ENCODE measurements at regions not wholly inside any gene's neighbourhood (a gene's known extent, or its start where the extent isn't known, plus 50 kb on each side); places are given as distances from the start of the nearest gene placed in this dataset.

DNA sequence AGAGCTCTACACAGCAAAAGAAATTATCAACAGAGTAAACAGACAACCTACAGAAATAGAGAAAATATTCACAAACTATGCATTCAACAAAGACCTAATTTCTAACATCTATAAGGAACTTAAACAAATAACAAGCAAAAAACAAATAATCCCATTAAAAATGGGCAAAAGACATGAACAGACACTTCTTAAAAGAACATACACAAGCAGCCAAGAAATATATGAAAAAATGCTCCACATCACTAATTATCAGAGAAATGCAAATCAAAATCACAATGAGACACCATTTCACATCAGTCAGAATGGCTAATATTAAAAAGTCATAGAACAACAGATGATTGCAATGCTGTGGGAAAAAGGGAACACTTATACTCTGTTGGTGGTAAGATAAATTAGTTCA is 100.7 kb upstream of the LGR5 start:
- H3K27ac ChIP-seq, result no peak overlapping the region
- TF ChIP-seq, protein P1, sequence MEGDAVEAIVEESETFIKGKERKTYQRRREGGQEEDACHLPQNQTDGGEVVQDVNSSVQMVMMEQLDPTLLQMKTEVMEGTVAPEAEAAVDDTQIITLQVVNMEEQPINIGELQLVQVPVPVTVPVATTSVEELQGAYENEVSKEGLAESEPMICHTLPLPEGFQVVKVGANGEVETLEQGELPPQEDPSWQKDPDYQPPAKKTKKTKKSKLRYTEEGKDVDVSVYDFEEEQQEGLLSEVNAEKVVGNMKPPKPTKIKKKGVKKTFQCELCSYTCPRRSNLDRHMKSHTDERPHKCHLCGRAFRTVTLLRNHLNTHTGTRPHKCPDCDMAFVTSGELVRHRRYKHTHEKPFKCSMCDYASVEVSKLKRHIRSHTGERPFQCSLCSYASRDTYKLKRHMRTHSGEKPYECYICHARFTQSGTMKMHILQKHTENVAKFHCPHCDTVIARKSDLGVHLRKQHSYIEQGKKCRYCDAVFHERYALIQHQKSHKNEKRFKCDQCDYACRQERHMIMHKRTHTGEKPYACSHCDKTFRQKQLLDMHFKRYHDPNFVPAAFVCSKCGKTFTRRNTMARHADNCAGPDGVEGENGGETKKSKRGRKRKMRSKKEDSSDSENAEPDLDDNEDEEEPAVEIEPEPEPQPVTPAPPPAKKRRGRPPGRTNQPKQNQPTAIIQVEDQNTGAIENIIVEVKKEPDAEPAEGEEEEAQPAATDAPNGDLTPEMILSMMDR (IDR thresholded peaks at IDR 0.05), result no peak
- TF ChIP-seq ZFX (IDR thresholded peaks at IDR 0.05; ENCODE audit: borderline replicate concordance), result no peak

DNA sequence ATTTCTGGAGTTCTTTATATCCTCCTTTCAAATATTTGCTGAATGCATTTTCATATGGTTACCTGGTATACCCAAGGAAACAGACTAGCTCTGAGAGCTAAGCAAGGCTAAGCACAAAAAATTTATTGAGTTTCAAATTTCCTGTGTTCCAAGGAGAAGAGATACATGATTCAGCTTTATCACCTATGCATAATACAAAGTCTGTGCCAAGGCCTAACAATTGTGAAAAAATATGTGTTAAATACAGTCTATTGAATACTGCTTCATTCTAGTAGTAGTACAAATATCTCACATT is 103.7 kb upstream of the LGR5 start:
- no peak overlapping the region for H3K27ac ChIP-seq
- TF ChIP-seq, protein P1 (IDR thresholded peaks at IDR 0.05), result no peak
- TF ChIP-seq ZFX (IDR thresholded peaks at IDR 0.05; ENCODE audit: borderline replicate concordance), result no peak

DNA sequence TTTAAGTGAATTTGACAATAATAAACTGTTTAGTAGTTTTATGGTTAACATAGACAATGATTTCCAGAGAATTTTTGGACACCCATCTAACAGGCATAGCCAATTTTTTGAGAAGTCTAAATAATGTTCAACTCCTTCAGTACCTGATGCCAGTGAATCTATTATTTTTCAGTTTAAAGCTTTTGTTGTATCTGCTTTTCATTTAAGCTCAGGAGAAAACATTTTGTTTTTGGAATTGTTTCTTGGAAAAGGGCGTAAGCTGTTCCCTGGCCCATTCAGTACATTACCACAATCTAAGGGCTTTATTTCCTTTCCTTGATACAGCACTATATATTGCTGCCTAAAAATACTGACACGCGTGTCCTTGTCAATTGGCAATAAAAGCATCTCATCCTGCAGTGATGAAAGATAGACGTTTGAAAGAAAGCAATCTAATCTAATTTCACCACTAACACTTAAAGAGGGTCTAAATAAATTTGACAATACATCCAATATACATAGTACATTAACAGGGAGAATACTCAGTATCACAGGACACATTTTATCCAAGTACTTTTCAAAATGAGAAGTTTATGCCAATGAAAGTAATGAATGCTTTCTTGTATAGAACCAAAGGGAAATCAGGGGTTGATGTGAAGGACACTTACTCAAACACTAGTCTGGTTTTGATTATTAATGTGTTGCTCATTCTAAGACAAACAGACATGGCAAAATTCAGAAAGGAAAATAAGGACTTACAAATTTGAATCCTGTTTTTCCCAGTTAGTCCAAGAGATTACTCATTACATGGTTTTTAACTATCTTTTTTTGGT is 104.2 kb upstream of the LGR5 start:
- TF ChIP-seq ZFX (IDR thresholded peaks at IDR 0.05; ENCODE audit: borderline replicate concordance), result no peak
- TF ChIP-seq, protein P1 (IDR thresholded peaks at IDR 0.05), result no peak

DNA sequence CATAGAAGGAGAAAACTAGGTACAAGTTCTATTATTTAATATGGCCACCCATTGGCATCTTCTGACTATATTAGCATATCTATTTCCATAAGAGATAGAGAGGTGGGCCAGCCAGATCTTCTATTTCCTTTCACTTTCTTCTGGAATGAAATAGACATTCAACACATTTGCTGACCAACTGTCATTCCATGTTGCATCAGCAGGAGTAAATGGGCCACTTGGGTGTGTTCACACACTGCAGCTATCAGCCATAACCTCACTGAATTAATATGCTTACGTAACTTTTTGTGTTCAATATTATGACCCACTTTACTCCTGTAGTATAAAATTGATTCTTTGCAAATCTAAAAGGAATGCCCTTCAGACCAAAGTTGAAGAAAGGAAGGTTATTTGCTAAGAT is 106.2 kb upstream of the LGR5 start:
- no peak overlapping the region for H3K27ac ChIP-seq
- TF ChIP-seq, protein P1 (IDR thresholded peaks at IDR 0.05), result no peak
- TF ChIP-seq ZFX (IDR thresholded peaks at IDR 0.05; ENCODE audit: borderline replicate concordance), result no peak

More for the DNA sequence above, 104.2 kb upstream of the LGR5 start:
- H3K27ac ChIP-seq, result no peak overlapping the region

DNA sequence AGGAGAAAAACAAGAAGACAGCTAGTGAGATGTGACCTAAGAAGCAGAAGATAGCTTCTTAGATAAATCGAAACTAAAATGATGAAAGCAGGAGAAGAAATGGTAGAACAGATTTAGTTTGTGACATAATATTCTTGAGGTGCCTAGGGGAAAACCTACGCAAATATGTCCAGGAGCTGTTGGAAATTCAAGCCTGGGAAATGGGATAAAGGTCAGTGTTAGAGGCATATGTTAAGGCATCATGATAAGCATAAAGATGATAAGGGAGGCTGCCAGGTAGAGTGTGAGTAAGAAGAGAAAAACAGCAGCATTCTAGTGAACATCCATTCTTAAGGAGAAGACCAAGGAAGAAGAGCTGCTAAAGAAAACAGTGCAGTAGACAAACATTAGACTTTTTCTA is 109.6 kb upstream of the LGR5 start:
- H3K27ac ChIP-seq, result no peak overlapping the region
- no peak for TF ChIP-seq ZFX (IDR thresholded peaks at IDR 0.05; ENCODE audit: borderline replicate concordance)
- TF ChIP-seq, protein P1 (IDR thresholded peaks at IDR 0.05), result no peak

DNA sequence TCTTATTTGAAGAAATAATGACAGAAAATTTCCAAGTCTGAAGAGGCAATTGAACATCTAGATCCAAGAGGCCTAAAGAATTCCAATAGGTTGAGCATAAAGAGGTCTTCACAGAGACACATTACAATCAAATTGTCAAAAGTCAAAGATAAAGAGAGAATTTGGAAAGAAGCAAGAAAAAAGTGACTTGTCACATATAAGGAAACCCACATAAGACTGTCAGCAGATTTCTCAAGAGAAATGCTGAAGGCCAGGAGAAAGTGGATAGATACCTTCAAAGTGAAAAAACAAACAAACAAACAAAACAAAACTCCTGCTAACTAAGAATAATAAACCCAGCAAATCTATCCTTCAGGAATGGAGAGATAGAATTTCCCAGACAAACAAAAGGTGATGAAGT is 118.1 kb upstream of the LGR5 start:
- H3K27ac ChIP-seq, result no peak overlapping the region
- TF ChIP-seq, protein P1 (IDR thresholded peaks at IDR 0.05), result no peak
- no peak for TF ChIP-seq ZFX (IDR thresholded peaks at IDR 0.05; ENCODE audit: borderline replicate concordance)

DNA sequence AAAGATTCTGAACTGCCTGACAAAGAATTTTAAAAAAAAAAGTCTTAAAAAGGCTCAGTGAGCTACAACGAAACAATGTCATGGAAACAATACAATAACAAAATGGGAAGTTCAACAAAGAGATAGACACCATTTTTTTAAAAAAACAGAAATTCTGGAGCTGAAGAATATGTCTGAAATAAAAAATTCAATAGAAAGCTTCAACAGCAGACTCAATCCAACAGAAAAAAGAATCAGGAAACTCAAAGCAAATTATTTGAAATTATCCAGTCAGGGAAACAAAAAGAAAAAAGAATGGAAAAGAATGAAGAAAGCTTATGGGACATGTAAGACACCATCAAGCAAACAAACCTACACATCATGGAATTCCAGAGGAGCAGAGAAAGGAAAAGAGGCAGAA is 118.5 kb upstream of the LGR5 start:
- no peak for TF ChIP-seq ZFX (IDR thresholded peaks at IDR 0.05; ENCODE audit: borderline replicate concordance)
- TF ChIP-seq, protein P1 (IDR thresholded peaks at IDR 0.05), result no peak
- no peak overlapping the region for H3K27ac ChIP-seq

Data from 22Rv1 (cell line).